GM12875 (cell line): ENCODE measurements at regions not wholly inside any gene's neighbourhood (a gene's known extent, or its start where the extent isn't known, plus 50 kb on each side); places are given as distances from the start of the nearest gene placed in this dataset.

Source experiments
- H3K4me3 ChIP-seq: one replicate; pipeline ENCODE4 v1.5.1; 2011; ENCODE audit warnings: low read depth, low read length, control low read depth
- CTCF ChIP-seq: IDR thresholded peaks from 2 replicates; pipeline ENCODE4 v1.5.1; 2011; ENCODE audit warnings: low read depth, mild to moderate bottlenecking, control low read depth, inconsistent platforms, low read length, moderate library complexity, borderline replicate concordance; ENCODE audit not compliant: insufficient read depth

- no peak overlapping the region for H3K4me3 ChIP-seq
- no peak for TF ChIP-seq CTCF
These were observed 388.0 kb upstream of the CA10 start for GRCh38 chr17:52546493-52546892.

GRCh38 chr17:52537421-52537820, 378.9 kb upstream of the CA10 start:
- no peak overlapping the region for H3K4me3 ChIP-seq
- no peak for TF ChIP-seq CTCF

- no peak for TF ChIP-seq CTCF
- no peak overlapping the region for H3K4me3 ChIP-seq
These were observed 378.0 kb upstream of the CA10 start for GRCh38 chr17:52536489-52536888.

- no peak for TF ChIP-seq CTCF
- H3K4me3 ChIP-seq: no peak overlapping the region
These were observed 373.9 kb upstream of the CA10 start for GRCh38 chr17:52532373-52532772.

- H3K4me3 ChIP-seq: no peak overlapping the region
- TF ChIP-seq CTCF: no peak
These were observed 365.7 kb upstream of the CA10 start for GRCh38 chr17:52524096-52524637.

GRCh38 chr17:52517176-52517575, 358.7 kb upstream of the CA10 start:
- no peak overlapping the region for H3K4me3 ChIP-seq
- TF ChIP-seq CTCF: no peak

GRCh38 chr17:52515927-52516326, 357.4 kb upstream of the CA10 start:
- H3K4me3 ChIP-seq: no peak overlapping the region
- TF ChIP-seq CTCF: no peak
